Embryonic facial prominence (tissue), 1 donor: ENCODE measurements at regions not wholly inside any gene's neighbourhood (a gene's known extent, or its start where the extent isn't known, plus 50 kb on each side); places are given as distances from the start of the nearest gene placed in this dataset.

Source experiments
- DNase-seq: peaks from one replicate; pipeline ENCODE4 v3.0.0-alpha.2; 2016; ENCODE audit errors: extremely low spot score

DNA sequence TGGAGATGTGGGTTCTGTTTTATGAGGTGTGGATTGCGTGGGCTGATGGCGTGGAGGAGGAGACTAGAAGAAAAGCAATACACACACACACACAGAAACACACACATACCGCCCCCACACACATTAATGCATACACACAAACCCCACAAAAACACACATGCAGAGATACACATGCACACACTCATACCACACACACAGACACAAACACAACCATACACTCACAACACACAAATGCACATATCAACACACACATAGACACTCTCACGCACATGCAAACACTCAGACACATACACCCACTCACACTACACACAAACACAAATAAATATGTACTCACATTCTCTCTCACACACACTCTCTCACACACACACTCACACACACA is 75.7 kb upstream of the UBL3 start:
- no peak for DNase-seq

DNA sequence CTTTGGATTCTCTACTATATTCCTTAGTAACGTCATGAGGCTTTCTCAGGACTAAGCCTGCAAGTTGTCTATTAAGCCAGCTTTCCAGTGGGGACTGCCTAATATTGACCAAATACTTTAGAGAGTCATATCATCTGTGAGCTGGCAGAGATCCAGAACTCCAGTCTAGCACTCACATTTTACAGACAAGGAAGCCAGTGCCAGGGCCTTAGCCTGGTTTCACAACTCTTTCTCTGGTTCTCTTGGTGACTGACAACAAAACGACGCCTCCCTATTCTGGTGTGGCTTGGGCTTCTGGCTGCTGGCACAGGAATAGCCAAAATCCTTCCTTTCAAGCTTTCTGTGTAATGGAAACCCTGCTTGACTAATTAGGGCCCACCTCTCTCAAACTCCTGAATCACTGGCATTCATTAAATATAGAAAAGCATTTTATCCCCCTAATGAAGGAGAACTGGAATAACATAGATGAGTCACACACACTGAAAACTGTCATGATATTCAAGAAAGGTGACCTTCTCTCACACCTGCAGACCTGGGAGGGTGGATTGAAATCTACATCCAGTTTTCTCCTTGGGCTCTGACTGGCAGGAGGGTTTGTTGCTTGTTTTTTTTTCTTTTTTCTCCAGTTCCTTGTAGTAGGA is 75.2 kb upstream of the UBL3 start:
- no peak for DNase-seq

DNA sequence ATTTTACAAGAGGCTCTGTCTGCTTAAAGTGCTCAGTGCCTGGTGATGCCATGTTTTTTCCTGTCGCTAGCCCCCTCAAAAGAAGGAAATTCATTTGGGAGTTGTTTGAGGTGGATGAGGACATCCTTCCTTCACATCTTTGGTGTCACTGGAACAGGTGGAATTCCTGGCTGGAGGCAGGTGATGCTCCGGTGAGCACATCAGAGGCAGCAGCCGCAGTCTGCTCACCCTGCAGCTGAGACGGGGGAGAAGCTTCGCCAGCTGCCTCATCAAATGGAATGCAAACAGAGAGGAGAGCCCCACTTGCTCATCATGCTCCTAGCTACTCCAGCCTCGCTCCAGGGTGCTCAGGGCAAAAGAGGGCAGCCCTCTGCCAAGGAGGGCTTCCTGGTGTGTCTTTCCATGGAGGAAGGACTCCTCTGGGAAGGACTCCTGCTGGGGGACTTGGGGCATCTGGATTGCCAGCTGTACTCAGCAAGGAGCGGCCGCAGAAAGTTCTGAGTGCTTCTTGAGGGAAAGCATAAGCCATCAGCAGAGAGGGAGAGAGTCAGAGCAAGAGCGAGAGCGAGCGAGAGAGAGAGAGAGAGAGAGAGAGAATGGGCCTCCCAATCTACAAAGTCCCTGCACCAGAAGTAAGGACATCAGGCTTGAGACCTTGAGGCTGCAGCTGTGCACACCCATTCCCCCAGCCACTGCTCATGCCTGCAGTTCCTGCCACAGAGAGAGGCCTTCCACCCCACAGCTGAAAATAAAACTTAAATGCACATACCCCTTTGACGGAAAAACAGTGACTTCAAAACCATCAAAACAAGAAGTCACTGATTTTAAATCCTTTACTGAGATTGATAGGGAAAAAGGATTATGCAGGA is 74.3 kb upstream of the UBL3 start:
- no peak for DNase-seq

DNA sequence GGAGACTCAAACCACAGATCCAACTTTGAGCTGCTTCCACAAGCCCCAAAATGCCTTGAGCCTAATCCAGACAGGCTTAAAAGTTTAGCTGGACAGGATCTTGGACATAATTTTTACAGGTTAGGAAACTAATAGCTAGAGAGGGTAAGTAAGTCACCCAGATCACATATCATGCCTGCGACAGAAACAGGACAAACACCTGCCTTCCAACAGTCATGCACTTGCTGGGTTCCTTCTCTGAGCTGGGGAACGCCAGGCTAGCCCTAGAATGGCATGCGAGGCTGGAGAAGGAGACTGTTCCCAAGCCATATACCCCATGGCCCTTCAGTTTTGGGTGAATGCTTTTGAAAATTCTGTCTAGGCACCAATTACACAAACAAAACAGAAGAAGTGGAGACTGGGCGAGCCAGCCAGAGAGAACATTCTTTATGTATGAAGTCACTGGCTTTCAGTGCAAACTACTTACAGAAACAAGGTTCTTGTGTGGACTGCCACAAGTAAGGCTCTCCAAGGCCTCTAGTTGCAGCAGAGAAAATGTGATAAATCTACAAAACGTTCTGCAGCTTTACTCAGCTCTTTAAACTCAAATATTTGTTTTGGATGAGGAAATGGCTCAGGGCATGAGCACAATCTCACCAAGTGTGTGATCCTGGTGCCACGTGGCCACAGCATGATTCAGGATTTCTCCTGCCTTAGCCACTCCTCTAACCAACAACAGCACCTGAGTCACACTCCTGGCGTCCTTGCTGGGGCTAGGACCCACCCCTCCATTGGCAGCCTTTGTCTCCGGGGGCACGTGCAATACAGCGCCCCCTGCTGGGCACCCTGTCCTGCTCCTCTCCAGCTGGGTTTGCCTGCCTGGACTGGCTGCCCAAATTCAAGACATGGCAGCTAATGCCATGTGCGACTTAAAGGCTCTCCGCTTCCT is 73.4 kb upstream of the UBL3 start:
- DNase-seq: peak; percentile 53

DNA sequence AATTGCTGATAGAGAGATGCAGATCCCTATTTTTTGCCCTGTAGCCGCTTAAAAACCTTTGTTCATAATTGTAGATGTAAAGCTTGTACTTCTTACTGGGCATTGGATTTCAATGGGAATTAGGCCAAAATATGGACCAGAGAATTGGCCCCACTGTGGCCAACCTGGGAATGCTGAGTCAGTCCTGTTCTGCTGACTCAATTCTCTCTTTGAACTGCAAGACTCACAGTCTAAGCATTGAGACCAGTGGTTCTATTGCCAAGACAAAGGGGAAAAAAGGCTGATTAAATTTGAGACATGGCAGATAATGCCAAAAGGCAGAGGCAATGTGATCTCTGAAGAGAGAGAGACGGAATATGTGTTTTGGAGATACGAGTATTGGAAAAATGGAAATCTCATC is 72.5 kb upstream of the UBL3 start:
- DNase-seq: no peak

DNA sequence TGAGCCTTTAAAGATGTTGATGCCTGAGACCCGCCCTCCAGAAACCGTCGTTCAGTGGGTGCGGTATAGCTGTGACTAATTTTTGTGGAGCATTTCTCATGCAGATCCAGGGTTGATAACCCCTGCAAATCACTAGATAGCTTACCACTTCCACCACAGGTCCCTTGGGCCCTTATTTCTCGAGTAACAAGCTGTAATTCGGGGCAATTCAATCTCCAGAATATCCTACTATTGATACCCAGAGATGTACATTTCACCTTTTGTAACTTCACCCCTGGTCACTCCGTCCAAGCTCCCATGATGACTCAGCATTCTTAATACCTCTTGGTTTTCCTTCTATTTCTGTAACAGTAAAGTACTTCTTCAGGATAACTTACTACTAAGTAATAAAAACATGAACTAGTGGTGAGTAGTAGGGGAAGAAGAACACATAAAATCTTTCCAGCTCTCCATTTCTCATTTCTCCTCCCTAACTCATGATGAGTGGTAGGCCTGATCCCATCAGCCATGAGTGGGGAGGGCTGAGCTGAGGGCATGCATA is 71.9 kb upstream of the UBL3 start:
- no peak for DNase-seq

DNA sequence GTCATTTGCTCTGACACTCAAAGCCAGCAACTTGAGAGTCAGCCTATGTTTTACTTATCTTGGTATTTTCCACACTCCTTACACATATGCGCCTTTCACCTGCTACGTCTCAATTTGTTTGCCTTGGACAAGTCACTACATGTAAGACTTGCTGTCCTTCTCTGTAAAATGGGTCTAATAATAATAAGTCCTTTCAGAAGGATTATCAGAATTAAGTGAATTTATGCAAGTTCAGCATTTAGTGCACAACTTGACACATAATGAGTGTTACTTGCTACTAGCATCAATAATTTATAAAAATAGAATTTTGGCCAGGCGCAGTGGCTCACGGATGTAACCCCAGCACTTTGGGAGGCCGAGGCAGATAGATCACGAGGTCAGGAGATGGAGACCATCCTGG is 71.1 kb upstream of the UBL3 start:
- DNase-seq: no peak

DNA sequence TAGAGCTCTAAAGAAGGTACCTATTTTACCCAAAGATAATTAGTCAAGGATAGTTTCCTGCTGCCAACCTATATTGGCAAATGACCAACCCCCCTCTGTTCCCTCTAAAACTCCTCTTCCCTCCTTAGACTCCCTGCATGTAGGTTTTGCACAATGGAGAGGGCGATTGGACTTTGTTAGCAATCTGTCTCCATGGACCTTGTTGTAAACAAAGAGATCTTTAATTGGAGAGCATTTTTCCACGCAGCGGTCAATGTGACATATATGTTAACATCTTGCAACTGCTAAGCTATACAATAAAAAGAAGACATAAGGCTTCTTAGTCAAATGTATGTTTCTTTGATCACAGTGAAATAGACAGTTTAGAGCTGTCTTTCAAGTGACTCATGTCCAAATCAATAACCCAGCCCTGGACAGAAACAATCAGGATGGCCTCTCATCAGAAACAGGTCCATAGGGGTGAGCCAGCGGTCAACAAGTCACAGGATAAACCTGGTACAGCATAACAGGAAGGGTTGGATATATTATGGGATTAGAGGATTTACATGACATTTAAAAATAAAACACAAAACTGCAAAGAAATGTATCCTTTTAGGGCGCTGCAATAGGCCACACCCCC is 69.7 kb upstream of the UBL3 start:
- DNase-seq: no peak

DNA sequence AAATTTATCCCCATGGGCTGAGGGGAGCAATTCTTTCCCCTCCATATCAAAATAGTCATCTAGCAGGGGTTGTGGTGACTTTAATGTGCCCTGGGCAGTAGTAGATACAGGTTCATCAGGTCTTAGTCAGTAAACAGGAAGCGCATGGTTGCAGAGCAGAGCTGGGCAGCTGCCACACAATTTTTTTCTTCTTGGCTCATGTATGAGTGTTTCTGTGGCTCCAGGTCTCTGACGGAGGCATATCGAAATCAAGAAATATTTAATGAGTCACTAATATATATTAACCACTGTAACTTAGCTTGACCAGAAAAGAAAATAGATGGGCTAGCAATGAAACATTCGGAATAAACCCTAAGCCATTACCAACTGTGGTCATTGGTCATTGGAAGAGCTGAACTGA is 68.4 kb upstream of the UBL3 start:
- DNase-seq: no peak

DNA sequence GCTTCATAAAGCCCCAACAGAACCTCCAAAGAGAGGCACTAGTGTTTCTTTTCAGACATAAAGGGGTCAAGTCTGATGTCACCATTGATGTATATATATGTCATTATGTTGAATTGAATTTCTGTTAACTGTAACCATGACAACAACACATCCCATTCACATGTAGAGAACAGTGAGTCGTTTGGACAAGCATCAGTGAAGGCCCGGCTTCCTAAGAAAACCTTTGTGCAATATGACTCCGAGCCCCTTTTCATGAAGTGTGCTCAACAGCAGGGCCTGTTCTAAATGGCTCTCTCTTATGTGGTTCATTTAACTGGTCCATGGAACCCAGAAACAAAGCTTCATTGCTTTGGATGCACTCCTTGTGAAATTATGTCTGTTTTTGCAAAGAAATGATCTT is 67.2 kb upstream of the UBL3 start:
- DNase-seq: no peak

DNA sequence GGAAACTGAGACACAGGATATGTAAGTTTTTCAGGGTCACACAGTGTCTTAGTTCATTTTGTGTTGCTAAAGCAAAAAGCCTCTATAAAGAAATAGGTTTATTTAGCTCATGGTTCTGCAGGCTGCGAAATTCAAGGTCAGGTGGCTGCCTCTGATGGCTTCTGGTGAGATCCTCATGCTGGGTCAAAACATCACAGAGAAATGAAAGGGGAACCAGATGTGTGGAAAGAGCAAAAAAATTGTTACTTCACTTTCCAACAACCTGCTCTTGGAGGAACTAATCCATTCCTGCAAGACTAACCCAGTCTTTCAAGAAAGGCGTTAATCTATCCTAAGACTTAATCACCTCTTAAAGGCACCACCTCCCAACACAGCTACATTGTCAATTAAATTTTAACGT is 64.2 kb upstream of the UBL3 start:
- DNase-seq: no peak

DNA sequence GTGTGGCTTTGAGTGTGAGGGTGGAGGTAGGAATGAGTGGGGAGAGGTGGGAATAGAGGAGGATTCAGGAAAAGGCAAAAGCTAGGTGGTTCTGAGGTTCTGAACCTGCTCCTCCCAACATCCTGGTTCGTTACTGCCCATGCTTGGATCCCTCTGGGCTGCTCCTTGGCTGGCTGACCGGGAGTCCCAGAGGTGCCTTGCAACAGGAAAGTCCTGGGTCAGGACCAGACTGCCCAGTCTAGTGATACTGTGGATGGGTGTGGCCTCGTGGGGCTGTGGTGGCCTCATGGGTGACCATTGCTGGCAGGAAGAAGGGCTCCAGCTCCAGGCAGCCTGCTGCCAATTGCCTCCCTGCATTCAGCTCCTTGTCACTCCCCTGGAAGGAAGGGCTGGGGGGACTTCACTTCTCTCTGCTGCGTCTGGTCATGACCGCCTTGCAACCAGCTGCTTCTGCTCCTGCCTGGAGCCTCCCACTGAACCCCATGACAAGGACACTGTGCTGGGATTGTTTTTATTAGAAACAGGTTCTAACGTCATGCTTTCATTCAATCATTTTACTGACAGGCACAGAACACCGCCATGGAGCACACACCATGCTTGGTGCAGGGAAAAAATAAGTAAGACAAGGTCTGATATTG is 61.5 kb upstream of the UBL3 start:
- DNase-seq: no peak

DNA sequence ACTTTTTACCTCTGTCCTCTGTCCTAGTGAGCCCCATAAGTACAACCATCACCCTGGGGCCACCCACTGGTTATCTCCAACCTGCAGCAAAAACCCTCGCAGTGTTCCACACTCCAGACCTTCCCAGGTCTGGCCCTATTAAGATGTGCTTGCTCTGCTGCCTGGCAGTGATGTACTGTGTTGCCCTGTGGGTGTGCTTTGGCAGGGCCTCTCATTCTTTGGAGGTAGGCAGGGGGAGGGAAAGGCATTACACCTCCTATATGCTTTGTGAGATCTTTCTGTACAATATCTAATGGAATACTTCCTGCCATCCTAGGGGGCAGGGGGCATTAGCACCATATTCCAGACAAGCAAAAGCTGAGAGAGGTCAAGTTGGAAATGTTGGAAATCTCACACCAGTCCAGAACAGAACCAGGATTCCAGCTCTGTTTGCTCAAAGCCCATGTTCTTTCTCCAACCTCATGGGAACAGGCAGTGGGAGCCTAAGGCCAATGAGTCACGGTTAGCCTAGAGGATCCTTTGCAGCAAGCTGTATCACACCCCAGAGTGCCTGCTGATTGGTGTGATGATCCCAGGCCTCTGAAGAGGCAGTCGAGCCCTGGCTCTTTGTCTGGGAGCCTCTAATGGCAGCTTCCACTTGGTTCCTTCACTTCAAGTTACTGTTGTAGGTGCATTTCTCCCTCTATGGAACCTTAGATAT is 59.7 kb upstream of the UBL3 start:
- DNase-seq: no peak

DNA sequence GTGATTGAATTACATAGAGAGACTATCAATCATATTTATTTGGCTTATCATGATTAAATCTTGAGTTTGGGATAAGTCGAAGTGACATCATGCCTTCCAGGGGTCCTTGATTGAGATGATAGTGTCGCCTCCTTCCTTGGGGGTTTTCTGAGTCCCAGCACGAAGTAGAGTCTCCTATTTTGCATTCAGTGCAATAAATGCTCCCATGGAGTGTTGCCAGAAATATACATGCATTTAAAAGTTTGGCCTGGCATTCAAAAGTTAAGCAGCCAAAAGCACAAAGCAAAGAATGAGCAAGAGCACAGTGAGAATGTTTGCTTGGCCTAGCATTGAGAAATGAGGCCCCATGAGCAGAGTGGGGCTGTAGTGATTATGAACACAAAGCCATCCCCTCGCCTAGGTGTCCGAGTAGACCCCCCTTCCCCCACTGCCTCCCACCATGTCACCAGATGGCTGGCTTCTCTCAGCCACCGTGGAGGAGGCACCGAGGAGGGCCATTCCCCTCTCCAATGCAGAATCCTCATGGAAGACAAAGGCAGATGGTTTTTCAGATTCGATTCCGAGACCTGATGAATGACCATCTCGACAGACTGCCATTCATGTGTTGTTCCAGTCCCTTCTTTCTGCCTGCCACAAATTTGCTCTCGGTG is 58.8 kb upstream of the UBL3 start:
- DNase-seq: no peak

DNA sequence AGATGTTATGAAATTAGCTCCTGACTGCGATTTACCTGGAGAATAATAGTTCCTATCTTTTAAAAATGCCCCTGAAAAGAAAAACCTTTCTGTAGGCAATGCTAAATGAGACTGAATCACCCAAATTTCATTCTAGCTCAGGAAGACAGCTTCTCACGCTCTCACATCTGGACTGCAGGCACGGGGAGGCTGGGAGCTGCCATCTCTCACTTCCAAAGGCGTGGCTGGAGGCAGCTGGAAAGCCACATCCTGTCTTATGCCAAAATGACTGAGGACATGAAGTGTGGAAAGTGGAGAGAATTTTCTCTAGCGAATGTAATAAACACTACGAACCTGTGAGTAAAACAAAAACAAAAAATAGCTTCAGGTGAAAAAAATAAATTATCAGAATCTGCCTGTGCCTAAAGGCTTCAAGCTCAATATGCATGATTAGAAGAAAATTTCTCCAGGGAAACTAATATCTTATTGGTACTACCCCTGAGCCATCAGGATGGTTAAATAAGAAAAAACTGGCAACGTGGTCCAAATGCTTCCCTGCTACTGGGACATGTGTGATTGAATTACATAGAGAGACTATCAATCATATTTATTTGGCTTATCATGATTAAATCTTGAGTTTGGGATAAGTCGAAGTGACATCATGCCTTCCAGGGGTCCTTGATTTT is 58.1 kb upstream of the UBL3 start:
- DNase-seq: no peak

DNA sequence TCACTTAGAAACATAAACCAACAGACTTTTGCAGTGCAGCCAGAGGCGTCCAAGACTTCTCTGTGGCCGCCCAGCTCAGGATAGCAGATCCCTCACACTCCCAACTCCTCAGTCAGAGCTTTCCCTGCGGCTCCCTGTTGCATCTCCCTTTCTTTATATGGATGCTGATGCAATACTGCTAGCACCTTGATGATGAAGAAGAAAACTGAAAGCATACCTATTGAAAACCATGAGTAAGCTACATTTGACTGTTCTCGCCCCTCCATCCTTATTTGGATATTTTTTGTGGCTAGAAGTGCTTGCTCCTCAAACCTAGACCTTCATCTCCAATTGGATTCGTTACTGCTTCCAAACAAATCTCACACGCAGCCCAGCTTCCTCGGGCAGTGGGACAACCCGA is 57.3 kb upstream of the UBL3 start:
- DNase-seq: no peak

DNA sequence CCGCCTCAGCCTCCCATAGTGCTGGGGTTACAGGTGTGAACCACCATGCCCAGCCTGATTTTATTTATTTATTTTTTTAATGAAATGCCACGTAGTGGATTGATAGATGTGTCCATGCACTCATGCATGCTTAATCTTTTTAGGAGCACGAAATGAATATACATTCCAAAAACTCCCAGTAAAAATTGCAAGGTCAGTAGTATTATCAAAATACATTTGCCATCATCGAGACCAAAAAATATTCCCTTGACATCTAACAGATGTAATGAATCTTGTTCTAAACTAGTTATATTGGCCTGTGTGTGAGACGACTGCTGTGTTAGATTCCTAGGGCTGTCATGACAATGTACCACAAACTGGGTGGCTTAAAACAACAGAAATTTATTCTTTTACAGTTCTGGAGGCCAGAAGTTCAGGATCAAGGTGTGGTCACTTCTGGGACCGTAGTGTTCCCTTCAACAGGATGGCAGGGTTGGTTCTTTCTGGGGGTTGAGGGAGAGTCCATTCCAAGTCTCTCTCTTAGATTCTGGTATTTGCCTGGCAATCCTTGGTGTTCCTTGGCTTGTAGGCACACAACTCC is 56.1 kb upstream of the UBL3 start:
- DNase-seq: no peak

DNA sequence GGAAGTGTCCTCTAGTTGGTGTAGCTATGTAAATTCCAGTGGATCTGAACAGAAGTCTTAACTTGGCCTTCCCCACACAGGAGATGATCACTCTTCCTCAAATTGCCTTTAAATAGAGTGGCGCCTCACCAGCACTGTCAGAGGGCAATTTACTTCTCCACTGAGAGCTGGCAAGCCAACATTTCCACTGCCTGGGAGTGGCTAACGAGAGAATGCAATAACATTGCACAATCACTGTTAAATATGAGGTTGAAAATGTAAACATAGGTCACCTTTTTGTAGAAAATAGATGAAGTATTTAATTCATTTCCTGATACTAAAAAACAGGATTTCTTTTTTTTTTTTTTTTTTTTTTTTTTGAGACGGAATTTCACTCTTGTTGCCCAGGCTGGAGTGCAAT is 55.4 kb upstream of the UBL3 start:
- no peak for DNase-seq

DNA sequence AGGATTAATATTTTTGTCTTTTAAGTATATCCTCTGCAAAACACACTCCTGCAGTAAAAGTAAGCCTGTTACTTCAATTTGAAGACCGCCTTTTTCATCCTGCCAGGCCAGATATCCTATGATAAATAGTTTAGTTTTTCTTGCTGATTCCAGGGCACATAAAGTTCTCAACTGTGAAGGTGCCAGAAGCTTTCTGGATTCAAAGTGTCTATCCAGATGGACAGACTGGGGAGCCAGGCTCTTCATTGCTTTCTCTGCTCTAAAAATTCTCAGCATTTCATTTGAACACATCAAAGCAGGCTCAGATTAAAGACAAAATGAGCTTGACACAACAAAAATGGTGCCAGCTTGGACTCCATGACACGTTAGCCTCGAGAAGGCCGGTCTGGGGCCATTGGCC is 53.6 kb upstream of the UBL3 start:
- DNase-seq: no peak
